ENCODE measurements at regions not wholly inside any gene's neighbourhood (a gene's known extent, or its start where the extent isn't known, plus 50 kb on each side); places are given as distances from the start of the nearest gene placed in this dataset.

DNA sequence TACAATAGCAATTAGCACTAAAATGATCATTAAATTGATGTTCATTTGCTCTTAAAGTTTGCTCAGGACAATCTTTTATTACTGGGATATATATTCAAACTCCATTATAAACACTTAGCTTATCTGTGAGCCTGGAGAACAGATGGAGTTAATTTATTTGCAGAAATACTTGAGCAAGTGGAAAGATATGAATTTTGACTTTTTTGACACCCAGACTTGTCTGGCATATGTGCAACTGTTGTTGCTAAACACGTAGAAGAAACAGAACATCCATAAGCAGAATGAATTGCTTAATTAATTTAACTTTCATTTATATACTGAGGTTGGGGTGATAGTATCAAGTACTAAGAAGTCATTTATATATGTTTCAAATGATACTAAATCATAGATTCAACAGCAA lies 820.7 kb upstream of the TYRP1 start:
- no TSS peak for BruUV-seq (replicated peaks)
- POLR2A ChIA-PET (ENCODE audit: low non-redundant PET) = no interaction called here

GRCh38 chr9:11874414-11874813 lies 818.8 kb upstream of the TYRP1 start:
- Histone ChIP-seq H3K4me1 (ENCODE audit: insufficient read depth, low read length, poor library complexity, severe bottlenecking) (no peaks in the 10 kb centered on the region), H3K36me3 (ENCODE audit: insufficient read depth, low read length, poor library complexity, severe bottlenecking) (no peaks in the 10 kb centered on the region), H3K9me3 (ENCODE audit: low read depth, low read length, poor library complexity, severe bottlenecking) (peaks cover 4% of the 10 kb centered on the region), H3K4me3 (ENCODE audit: low read depth, low read length, poor library complexity, severe bottlenecking) (no peak overlapping the region), H3K27me3 (replicated peaks; ENCODE audit: insufficient read depth, low read depth, low read length, poor library complexity) (no peaks in the 10 kb centered on the region), H3K27ac (ENCODE audit: low read depth, low read length, poor library complexity, severe bottlenecking) (no peak overlapping the region)
- POLR2A ChIA-PET (ENCODE audit: low non-redundant PET) = no interaction called here
- no TSS peak for BruUV-seq (replicated peaks)
- no peak for DNase-seq (ENCODE audit: low spot score)
- TF ChIP-seq, protein P1, sequence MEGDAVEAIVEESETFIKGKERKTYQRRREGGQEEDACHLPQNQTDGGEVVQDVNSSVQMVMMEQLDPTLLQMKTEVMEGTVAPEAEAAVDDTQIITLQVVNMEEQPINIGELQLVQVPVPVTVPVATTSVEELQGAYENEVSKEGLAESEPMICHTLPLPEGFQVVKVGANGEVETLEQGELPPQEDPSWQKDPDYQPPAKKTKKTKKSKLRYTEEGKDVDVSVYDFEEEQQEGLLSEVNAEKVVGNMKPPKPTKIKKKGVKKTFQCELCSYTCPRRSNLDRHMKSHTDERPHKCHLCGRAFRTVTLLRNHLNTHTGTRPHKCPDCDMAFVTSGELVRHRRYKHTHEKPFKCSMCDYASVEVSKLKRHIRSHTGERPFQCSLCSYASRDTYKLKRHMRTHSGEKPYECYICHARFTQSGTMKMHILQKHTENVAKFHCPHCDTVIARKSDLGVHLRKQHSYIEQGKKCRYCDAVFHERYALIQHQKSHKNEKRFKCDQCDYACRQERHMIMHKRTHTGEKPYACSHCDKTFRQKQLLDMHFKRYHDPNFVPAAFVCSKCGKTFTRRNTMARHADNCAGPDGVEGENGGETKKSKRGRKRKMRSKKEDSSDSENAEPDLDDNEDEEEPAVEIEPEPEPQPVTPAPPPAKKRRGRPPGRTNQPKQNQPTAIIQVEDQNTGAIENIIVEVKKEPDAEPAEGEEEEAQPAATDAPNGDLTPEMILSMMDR (conservative IDR thresholded peaks at IDR 0.05; ENCODE audit: low read depth, low read length) = no peak
- intact Hi-C loops (cut with micrococcal nuclease; ENCODE audit: unreplicated experiment) = no loop called here
- CTCF ChIA-PET = no interaction called here

More for the DNA sequence above, 820.7 kb upstream of the TYRP1 start:
- Histone ChIP-seq H3K9me3 (ENCODE audit: low read depth, low read length, poor library complexity, severe bottlenecking) (peaks cover 4% of the 10 kb centered on the region), H3K27ac (ENCODE audit: low read depth, low read length, poor library complexity, severe bottlenecking) (no peak overlapping the region), H3K4me1 (ENCODE audit: insufficient read depth, low read length, poor library complexity, severe bottlenecking) (no peaks in the 10 kb centered on the region), H3K36me3 (ENCODE audit: insufficient read depth, low read length, poor library complexity, severe bottlenecking) (no peaks in the 10 kb centered on the region), H3K4me3 (ENCODE audit: low read depth, low read length, poor library complexity, severe bottlenecking) (no peak overlapping the region), H3K27me3 (replicated peaks; ENCODE audit: insufficient read depth, low read depth, low read length, poor library complexity) (no peaks in the 10 kb centered on the region)
- CTCF ChIA-PET = no interaction called here
- intact Hi-C loops (cut with micrococcal nuclease; ENCODE audit: unreplicated experiment) = no loop called here
- TF ChIP-seq, protein P1 (conservative IDR thresholded peaks at IDR 0.05; ENCODE audit: low read depth, low read length) = no peak
- no peak for TF ChIP-seq EZH2 (IDR thresholded peaks at IDR 0.05; ENCODE audit: borderline replicate concordance, low read depth, low read length, poor library complexity, severe bottlenecking)
- no peak for DNase-seq (ENCODE audit: low spot score)

GRCh38 chr9:11892401-11892800 lies 800.8 kb upstream of the TYRP1 start:
- CTCF ChIA-PET = no interaction called here
- H3K27me3 ChIP-seq (replicated peaks; ENCODE audit: insufficient read depth, low read depth, low read length, poor library complexity) = no peaks in the 10 kb centered on the region
- no TSS peak for BruUV-seq (replicated peaks)
- H3K4me1 ChIP-seq (ENCODE audit: insufficient read depth, low read length, poor library complexity, severe bottlenecking) = no peaks in the 10 kb centered on the region
- no peaks in the 10 kb centered on the region for H3K36me3 ChIP-seq (ENCODE audit: insufficient read depth, low read length, poor library complexity, severe bottlenecking)
- H3K9me3 ChIP-seq (ENCODE audit: low read depth, low read length, poor library complexity, severe bottlenecking) = no peaks in the 10 kb centered on the region
- no peak overlapping the region for H3K27ac ChIP-seq (ENCODE audit: low read depth, low read length, poor library complexity, severe bottlenecking)
- intact Hi-C loops (cut with micrococcal nuclease; ENCODE audit: unreplicated experiment) = no loop called here
- no peak for TF ChIP-seq EZH2 (IDR thresholded peaks at IDR 0.05; ENCODE audit: borderline replicate concordance, low read depth, low read length, poor library complexity, severe bottlenecking)
- TF ChIP-seq, protein P1 (conservative IDR thresholded peaks at IDR 0.05; ENCODE audit: low read depth, low read length) = no peak
- no peak overlapping the region for H3K4me3 ChIP-seq (ENCODE audit: low read depth, low read length, poor library complexity, severe bottlenecking)
- DNase-seq (ENCODE audit: low spot score) = no peak
- POLR2A ChIA-PET (ENCODE audit: low non-redundant PET) = no interaction called here
